Gastroesophageal sphincter (tissue), 3 donors: ENCODE measurements at regions not wholly inside any gene's neighbourhood (a gene's known extent, or its start where the extent isn't known, plus 50 kb on each side); places are given as distances from the start of the nearest gene placed in this dataset.

Experiments used
- EP300 ChIP-seq: sonication (generic); formaldehyde crosslinking; IDR thresholded peaks from one replicate; pipeline ENCODE4 v1.6.1; 2017; ENCODE audit warnings: antibody characterized with exemption, mild to moderate bottlenecking
- POLR2A ChIP-seq, 2 donors: fragments of 450-650 bp; IDR thresholded peaks; one replicate each; pipeline ENCODE4 v1.6.1; 2017; ENCODE audit warnings: antibody characterized with exemption in 2 of 2, mild to moderate bottlenecking in 2 of 2, moderate library complexity in 1 of 2
- POLR2AphosphoS5 ChIP-seq: sonication (generic); formaldehyde crosslinking; IDR thresholded peaks from one replicate; pipeline ENCODE4 v1.6.1; 2017; ENCODE audit warnings: antibody characterized with exemption
- TF ChIP-seq, protein P1 (sequence below), 4 experiments: fragments of 200-600 bp in 2 of 4; fragments of 450-650 bp in 2 of 4; sonication (generic) in 1 of 4; IDR thresholded peaks; one replicate each; pipeline ENCODE4 v1.5.1; 2017 to 2019; ENCODE audit warnings: antibody characterized with exemption in 4 of 4, mild to moderate bottlenecking in 2 of 4, moderate library complexity in 2 of 4

- TF ChIP-seq, protein P1, sequence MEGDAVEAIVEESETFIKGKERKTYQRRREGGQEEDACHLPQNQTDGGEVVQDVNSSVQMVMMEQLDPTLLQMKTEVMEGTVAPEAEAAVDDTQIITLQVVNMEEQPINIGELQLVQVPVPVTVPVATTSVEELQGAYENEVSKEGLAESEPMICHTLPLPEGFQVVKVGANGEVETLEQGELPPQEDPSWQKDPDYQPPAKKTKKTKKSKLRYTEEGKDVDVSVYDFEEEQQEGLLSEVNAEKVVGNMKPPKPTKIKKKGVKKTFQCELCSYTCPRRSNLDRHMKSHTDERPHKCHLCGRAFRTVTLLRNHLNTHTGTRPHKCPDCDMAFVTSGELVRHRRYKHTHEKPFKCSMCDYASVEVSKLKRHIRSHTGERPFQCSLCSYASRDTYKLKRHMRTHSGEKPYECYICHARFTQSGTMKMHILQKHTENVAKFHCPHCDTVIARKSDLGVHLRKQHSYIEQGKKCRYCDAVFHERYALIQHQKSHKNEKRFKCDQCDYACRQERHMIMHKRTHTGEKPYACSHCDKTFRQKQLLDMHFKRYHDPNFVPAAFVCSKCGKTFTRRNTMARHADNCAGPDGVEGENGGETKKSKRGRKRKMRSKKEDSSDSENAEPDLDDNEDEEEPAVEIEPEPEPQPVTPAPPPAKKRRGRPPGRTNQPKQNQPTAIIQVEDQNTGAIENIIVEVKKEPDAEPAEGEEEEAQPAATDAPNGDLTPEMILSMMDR (IDR thresholded peaks at IDR 0.05) = no peak
- TF ChIP-seq POLR2AphosphoS5 (no peak), POLR2A (IDR thresholded peaks at IDR 0.05) (no peak), EP300 (no peak)
Measured at GRCh38 chr2:163266772-163267171, 428.2 kb upstream of the KCNH7 start.
